C4-2B (cell line): ENCODE measurements at regions not wholly inside any gene's neighbourhood (a gene's known extent, or its start where the extent isn't known, plus 50 kb on each side); places are given as distances from the start of the nearest gene placed in this dataset.

Source experiments
- CTCF ChIP-seq: fragments of 450-650 bp; conservative IDR thresholded peaks from 2 replicates; pipeline ENCODE4 v1.5.1; 2017; ENCODE audit warnings: mild to moderate bottlenecking
- ZFX ChIP-seq: fragments of 450-650 bp; IDR thresholded peaks from 2 replicates; pipeline ENCODE4 v1.6.1; 2017

DNA sequence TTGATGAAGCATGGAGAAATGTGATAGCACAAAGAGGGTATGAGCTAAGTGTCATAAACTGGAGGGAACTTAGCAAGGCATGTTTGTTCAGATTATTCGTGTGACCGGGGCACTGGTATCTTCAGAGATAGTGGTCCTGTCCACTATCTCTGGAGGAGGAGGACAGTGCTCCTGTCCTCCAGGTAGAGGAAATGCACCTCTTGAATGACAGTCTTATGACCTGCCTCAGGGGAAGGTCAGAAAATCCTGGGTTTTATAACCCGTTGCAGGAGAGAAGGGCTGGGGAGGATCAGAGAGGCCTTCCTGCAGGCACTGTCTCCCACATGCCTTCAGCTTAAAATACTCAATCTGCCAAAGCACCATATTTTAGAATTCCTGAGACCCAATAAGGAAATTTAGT is 213.5 kb upstream of the UBL3 start:
- TF ChIP-seq CTCF = no peak
- no peak for TF ChIP-seq ZFX
